ENCODE measurements at regions not wholly inside any gene's neighbourhood (a gene's known extent, or its start where the extent isn't known, plus 50 kb on each side); places are given as distances from the start of the nearest gene placed in this dataset.

GRCh38 chr9:119086590-119086989 is 282.6 kb downstream of the BRINP1 start (continued):
- TF ChIP-seq ZNF2 (tag by site-specific recombination; IDR thresholded peaks at IDR 0.05), result no peak
- no peak for TF ChIP-seq ZNF175 (tag by site-specific recombination; IDR thresholded peaks at IDR 0.05)
- TF ChIP-seq ZNF169 (tag by site-specific recombination; IDR thresholded peaks at IDR 0.05), result no peak
- TF ChIP-seq SP7 (tag by site-specific recombination; IDR thresholded peaks at IDR 0.05), result no peak
- no peak for TF ChIP-seq ZNF571 (tag by site-specific recombination; IDR thresholded peaks at IDR 0.05)

GRCh38 chr9:119088002-119088547 is 281.2 kb downstream of the BRINP1 start:
- ChIA-PET CTCF (no interaction called here), POLR2A (no interaction called here)
- TF ChIP-seq ZNF335 (tag by site-specific recombination; conservative IDR thresholded peaks at IDR 0.05), result no peak
- no peak for TF ChIP-seq ZNF148 (tag by site-specific recombination; IDR thresholded peaks at IDR 0.05; ENCODE audit: borderline replicate concordance)
- TF ChIP-seq ZNF362 (tag by site-specific recombination; IDR thresholded peaks at IDR 0.05), result no peak
- no peak for TF ChIP-seq KLF16 (tag by site-specific recombination; IDR thresholded peaks at IDR 0.05)
- TF ChIP-seq ZNF174 (tag by site-specific recombination; IDR thresholded peaks at IDR 0.05), result no peak
- Histone ChIP-seq H3K27ac (ENCODE audit: extremely low read depth, low read depth, low read length) (no peak overlapping the region), H3K4me3 (ENCODE audit: low read depth, low read length) (no peak overlapping the region), H3K36me3 (ENCODE audit: control insufficient read depth in 2 of 2, insufficient read depth in 1 of 2, low read length in 2 of 2) (no peaks in the 10 kb centered on the region), H3K4me1 (ENCODE audit: control insufficient read depth, insufficient read depth, low read length) (no peaks in the 10 kb centered on the region), H3K9me3 (ENCODE audit: control insufficient read depth, insufficient read depth, low read depth, low read length) (no peaks in the 10 kb centered on the region)

- Histone ChIP-seq H3K4me3 (ENCODE audit: low read depth, low read length) (no peak overlapping the region), H3K4me1 (ENCODE audit: control insufficient read depth, insufficient read depth, low read length) (no peaks in the 10 kb centered on the region), H3K27ac (ENCODE audit: extremely low read depth, low read depth, low read length) (no peak overlapping the region), H3K9me3 (ENCODE audit: control insufficient read depth, insufficient read depth, low read depth, low read length) (no peaks in the 10 kb centered on the region), H3K36me3 (ENCODE audit: control insufficient read depth in 2 of 2, insufficient read depth in 1 of 2, low read length in 2 of 2) (no peaks in the 10 kb centered on the region)
- ChIA-PET POLR2A (no interaction called here), CTCF (interaction anchor here (0.5 kb wide), 1 partner anchor 107 kb away, joined by 3 read pairs; no protein-coding TSS in a partner anchor)
- TF ChIP-seq ZNF658 (tag by site-specific recombination; IDR thresholded peaks at IDR 0.05) (no peak), ZNF140 (tag by site-specific recombination; IDR thresholded peaks at IDR 0.05) (no peak), ZNF624 (tag by site-specific recombination; IDR thresholded peaks at IDR 0.05) (no peak), ZNF354C (tag by site-specific recombination; IDR thresholded peaks at IDR 0.05; ENCODE audit: borderline replicate concordance, low read depth) (no peak), ZSCAN5A (tag by site-specific recombination; IDR thresholded peaks at IDR 0.05) (no peak), ZNF768 (tag by site-specific recombination; IDR thresholded peaks at IDR 0.05) (no peak), INSM2 (tag by site-specific recombination; IDR thresholded peaks at IDR 0.05) (no peak), BCL11B (tag by site-specific recombination; IDR thresholded peaks at IDR 0.05; ENCODE audit: low read depth) (no peak), ZNF311 (tag by site-specific recombination; IDR thresholded peaks at IDR 0.05; ENCODE audit: borderline replicate concordance) (no peak), ZNF777 (tag by site-specific recombination; IDR thresholded peaks at IDR 0.05; ENCODE audit: borderline replicate concordance) (no peak), ZXDB (tag by site-specific recombination; IDR thresholded peaks at IDR 0.05) (no peak), ZNF169 (tag by site-specific recombination; IDR thresholded peaks at IDR 0.05) (no peak), ZNF621 (tag by site-specific recombination; IDR thresholded peaks at IDR 0.05) (no peak), MEIS1 (CRISPR knock-in tag; IDR thresholded peaks at IDR 0.05; ENCODE audit: borderline replicate concordance) (no peak), GLI2 (tag by site-specific recombination; IDR thresholded peaks at IDR 0.05; ENCODE audit: borderline replicate concordance, low read depth) (no peak), ZNF555 (tag by site-specific recombination; conservative IDR thresholded peaks at IDR 0.05) (no peak)
Observed at GRCh38 chr9:119091074-119091473, 278.2 kb downstream of the BRINP1 start.

Data from HEK293 (cell line).